T-helper 17 cell (primary cell): ENCODE measurements at regions not wholly inside any gene's neighbourhood (a gene's known extent, or its start where the extent isn't known, plus 50 kb on each side); places are given as distances from the start of the nearest gene placed in this dataset.

ENCODE experiments used
- ATAC-seq: fragments of 150-1000 bp; cut with Tn5 transposase; 2 replicates; pipeline ENCODE4 v1.10.0; 2021; ENCODE audit warnings: mild to moderate bottlenecking, moderate library complexity
- DNase-seq, 3 donors: peaks; one replicate each; pipeline versions ENCODE4 v3.0.0 to v3.0.0-alpha.2; 2020 to 2021
- H3K9me3 ChIP-seq: one replicate; pipeline ENCODE4 v1.7.0; 2013; ENCODE audit warnings: low read length, mild to moderate bottlenecking; ENCODE audit not compliant: control insufficient read depth, poor library complexity, severe bottlenecking
- H3K27ac Mint-ChIP-seq: one replicate; pipeline ENCODE4 v1.8.0; 2022; ENCODE audit warnings: mild to moderate bottlenecking, moderate library complexity, mixed read lengths
- H3K27me3 Mint-ChIP-seq: one replicate; pipeline ENCODE4 v1.8.0; 2022; ENCODE audit warnings: mixed read lengths
- H3K36me3 Mint-ChIP-seq: one replicate; pipeline ENCODE4 v1.8.0; 2022; ENCODE audit warnings: low read depth, mixed read lengths
- H3K4me1 Mint-ChIP-seq: one replicate; pipeline ENCODE4 v1.8.0; 2022; ENCODE audit warnings: mild to moderate bottlenecking, mixed read lengths
- H3K4me3 Mint-ChIP-seq: one replicate; pipeline ENCODE4 v1.8.0; 2022; ENCODE audit warnings: mild to moderate bottlenecking, moderate library complexity, mixed read lengths

- no peaks in the 10 kb centered on the region for H3K9me3 ChIP-seq
- H3K4me3 Mint-ChIP-seq, result peak overlapping the region; percentile 26
- H3K27ac Mint-ChIP-seq, result peak overlapping the region; percentile 95
- H3K27me3 Mint-ChIP-seq, result no peaks in the 10 kb centered on the region
- no peaks in the 10 kb centered on the region for H3K36me3 Mint-ChIP-seq
- peaks cover 59% of the 10 kb centered on the region for H3K4me1 Mint-ChIP-seq
- no peak for DNase-seq
- ATAC-seq, result no peak
Observed at GRCh38 chr17:36723459-36724025, 122.2 kb downstream of the MRM1 start.

- H3K36me3 Mint-ChIP-seq, result no peaks in the 10 kb centered on the region
- peak overlapping the region; percentile 95 for H3K27ac Mint-ChIP-seq
- DNase-seq (no peak), ATAC-seq (no peak)
- H3K4me3 Mint-ChIP-seq, result peak overlapping the region; percentile 28
- H3K9me3 ChIP-seq, result no peaks in the 10 kb centered on the region
- H3K27me3 Mint-ChIP-seq, result peaks cover 6% of the 10 kb centered on the region
- H3K4me1 Mint-ChIP-seq, result peaks cover 71% of the 10 kb centered on the region
Observed at GRCh38 chr17:36726199-36726598, 124.8 kb downstream of the MRM1 start.

GRCh38 chr17:36727052-36727451 lies 125.7 kb downstream of the MRM1 start:
- Mint-ChIP-seq H3K4me1 (peaks cover 64% of the 10 kb centered on the region), H3K4me3 (peak overlapping the region; percentile 71), H3K36me3 (no peaks in the 10 kb centered on the region), H3K27me3 (peaks cover 12% of the 10 kb centered on the region), H3K27ac (peak overlapping the region; percentile 95)
- ATAC-seq (no peak), DNase-seq (no peak)
- H3K9me3 ChIP-seq, result no peaks in the 10 kb centered on the region

GRCh38 chr17:36727577-36727976 lies 126.2 kb downstream of the MRM1 start:
- Mint-ChIP-seq H3K4me3 (peak overlapping the region; percentile 72), H3K27ac (peak overlapping the region; percentile 95), H3K36me3 (peaks cover 4% of the 10 kb centered on the region), H3K27me3 (peaks cover 17% of the 10 kb centered on the region), H3K4me1 (peaks cover 61% of the 10 kb centered on the region)
- H3K9me3 ChIP-seq, result no peaks in the 10 kb centered on the region
- ATAC-seq (no peak), DNase-seq (no peak)

DNA sequence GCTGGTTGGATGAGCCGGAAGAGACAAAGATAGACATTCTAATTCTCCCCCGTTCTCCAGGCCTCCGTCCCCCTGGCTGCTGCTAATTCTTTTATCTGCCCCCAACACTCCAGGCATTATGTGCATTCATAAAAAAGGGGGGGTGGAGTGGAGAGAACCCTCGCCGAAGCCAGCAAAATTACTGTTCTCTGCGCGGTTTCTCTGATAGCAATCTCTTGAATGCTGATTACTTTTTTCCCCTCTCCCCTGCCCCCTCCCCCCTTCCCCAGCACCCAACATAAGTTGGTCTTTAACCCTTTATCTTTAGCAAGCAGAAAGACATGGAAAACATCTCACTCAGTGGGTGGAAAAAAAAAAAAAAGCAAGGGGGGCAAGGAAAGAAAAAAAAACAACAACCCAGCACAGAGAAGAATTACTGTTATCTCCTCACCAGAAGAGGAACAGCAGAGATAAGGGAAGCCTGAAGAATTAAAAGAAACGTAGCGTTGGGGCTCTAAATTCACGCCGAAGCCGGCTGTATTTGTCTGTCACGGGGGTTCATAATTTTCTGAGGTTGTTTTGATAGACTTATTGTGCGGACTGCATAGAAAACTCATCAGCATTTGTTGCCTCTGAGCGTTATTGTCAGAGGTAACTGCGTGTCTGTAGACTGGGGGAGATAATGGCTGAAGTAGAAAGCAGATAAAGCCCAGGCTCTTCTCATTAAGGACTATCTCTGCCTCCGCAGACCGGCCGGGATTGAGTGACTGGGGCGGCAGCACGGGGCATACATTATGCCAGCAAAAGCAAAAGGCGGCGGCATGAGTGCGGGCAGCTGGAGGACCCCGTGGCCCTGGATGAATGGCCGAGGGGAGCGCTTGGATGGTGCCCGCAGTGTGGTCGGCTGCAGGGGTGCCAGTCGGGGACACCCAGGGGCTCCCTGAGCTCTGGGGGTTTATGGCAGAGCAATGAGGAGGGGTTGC lies 126.9 kb downstream of the MRM1 start:
- peaks cover 24% of the 10 kb centered on the region for H3K27me3 Mint-ChIP-seq
- H3K4me3 Mint-ChIP-seq, result peak overlapping the region; percentile 72
- ATAC-seq (peak; percentile 37), DNase-seq (no peak)
- peaks cover 56% of the 10 kb centered on the region for H3K4me1 Mint-ChIP-seq
- H3K27ac Mint-ChIP-seq, result peak overlapping the region; percentile 95
- H3K36me3 Mint-ChIP-seq, result peaks cover 4% of the 10 kb centered on the region
- no peaks in the 10 kb centered on the region for H3K9me3 ChIP-seq

GRCh38 chr17:36730095-36730808 lies 128.9 kb downstream of the MRM1 start:
- Mint-ChIP-seq H3K36me3 (peaks cover 4% of the 10 kb centered on the region), H3K4me3 (no peak overlapping the region), H3K27ac (no peak overlapping the region), H3K4me1 (peaks cover 40% of the 10 kb centered on the region), H3K27me3 (peaks cover 30% of the 10 kb centered on the region)
- no peaks in the 10 kb centered on the region for H3K9me3 ChIP-seq
- no peak for ATAC-seq
- no peak for DNase-seq

DNA sequence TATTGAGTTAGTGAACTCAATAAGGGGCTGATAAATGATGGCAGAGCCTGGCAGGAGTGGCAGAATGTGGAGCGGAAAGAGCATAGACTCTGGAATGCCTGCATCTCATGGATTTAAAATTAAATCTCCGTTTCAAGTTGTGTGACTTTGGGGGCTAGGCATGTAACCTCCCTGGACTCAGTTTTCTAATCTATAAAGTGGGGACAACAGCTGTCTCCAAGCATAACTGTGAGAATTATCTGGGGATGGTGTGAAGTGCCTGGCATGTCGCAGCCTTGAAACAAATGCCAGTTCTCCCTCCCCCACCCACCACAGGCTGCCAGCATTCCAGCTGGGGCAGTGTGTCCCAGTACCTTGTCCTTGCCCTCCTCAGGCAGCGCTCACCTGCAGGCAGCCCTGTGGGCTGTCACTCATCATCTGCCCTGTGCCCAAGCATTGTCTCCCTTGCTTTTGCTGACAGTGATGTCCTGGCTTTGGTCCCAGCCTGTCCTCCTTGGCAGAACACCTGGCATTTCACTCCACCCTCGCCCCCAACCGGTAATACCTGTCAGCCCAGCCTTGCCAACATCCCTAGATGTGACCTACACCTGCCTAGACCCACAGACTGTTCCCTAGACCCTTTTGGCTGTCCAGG lies 129.6 kb downstream of the MRM1 start:
- Mint-ChIP-seq H3K36me3 (peaks cover 4% of the 10 kb centered on the region), H3K27me3 (peaks cover 31% of the 10 kb centered on the region), H3K4me3 (no peak overlapping the region), H3K4me1 (peaks cover 35% of the 10 kb centered on the region), H3K27ac (no peak overlapping the region)
- H3K9me3 ChIP-seq, result no peaks in the 10 kb centered on the region
- ATAC-seq (no peak), DNase-seq (no peak)

DNA sequence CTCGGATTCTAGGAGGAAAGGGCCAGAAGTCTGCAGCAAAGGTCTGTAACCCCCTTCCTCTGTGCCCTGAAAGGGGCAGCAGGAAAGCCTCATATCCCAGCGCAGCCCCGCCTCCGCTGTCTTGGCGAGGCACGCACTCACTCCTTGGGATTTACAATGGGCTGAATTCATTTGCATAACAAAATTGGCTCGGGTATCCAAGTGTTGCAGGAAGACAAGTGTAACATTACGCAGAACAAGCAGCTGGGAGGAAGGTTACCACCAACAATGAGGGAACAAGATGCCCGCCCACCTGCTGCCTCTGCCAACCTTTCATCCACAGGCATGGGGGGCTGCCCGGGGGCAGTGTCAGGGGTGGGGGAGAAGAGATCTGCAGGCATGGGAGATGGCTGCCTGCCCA lies 130.4 kb downstream of the MRM1 start:
- no peaks in the 10 kb centered on the region for H3K9me3 ChIP-seq
- ATAC-seq (no peak), DNase-seq (no peak)
- Mint-ChIP-seq H3K4me1 (peaks cover 29% of the 10 kb centered on the region), H3K36me3 (peaks cover 4% of the 10 kb centered on the region), H3K27me3 (peaks cover 39% of the 10 kb centered on the region), H3K4me3 (no peak overlapping the region), H3K27ac (no peak overlapping the region)

GRCh38 chr17:36732351-36732750 lies 131.0 kb downstream of the MRM1 start:
- DNase-seq (no peak), ATAC-seq (no peak)
- no peaks in the 10 kb centered on the region for H3K9me3 ChIP-seq
- Mint-ChIP-seq H3K27ac (no peak overlapping the region), H3K27me3 (peaks cover 44% of the 10 kb centered on the region), H3K4me1 (peaks cover 24% of the 10 kb centered on the region), H3K4me3 (no peak overlapping the region), H3K36me3 (peaks cover 8% of the 10 kb centered on the region)

DNA sequence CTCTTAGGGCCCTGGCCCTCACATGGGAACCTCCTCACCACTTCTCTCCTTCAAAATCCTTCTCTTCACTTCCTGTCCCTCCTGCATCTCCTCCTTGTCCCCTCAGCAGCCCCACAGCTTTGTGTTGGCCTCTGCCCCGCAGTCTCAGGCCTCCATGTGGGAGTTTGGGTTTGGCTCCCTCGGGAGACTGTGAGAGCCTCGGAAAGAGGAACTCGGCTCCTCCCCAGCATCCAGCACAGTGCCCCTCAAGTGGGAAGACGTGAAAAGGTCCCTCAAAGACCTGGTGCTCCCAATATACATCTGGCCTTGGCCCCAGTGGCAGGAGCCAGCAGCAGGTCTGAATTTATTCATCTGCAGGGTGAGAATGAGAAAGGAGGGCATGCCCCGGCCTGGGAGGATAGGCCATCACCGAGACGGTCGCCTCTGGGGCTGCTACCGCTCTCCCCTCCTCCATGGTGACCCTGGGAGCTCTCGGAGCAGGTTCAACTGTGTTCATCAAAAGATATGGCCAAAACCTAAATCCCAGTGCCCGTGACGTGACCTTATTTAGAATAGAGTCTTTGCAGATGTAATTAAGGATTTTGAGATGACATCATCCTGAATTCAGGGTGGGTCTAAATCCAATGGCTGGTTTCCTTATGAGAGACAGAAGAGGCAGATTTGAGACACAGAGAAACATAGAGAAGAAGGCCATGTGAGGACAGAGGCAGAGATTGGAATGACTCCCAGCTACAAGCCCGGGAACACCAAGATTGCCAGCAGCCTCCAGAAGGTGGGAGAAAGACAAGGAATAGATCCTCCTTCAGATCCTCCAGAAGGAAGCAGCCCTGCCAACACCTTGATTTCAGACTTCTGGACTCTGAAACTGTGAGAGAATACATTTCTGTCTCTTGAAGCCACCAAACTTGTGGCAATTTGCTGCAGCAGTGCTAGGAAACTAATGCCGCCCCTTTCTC lies 135.1 kb downstream of the MRM1 start:
- ATAC-seq, result no peak
- Mint-ChIP-seq H3K27me3 (peaks cover 46% of the 10 kb centered on the region), H3K36me3 (peaks cover 11% of the 10 kb centered on the region)

GRCh38 chr17:36739208-36739607 lies 137.8 kb downstream of the MRM1 start:
- Mint-ChIP-seq H3K4me1 (peaks cover 9% of the 10 kb centered on the region), H3K4me3 (no peak overlapping the region), H3K27ac (no peak overlapping the region), H3K27me3 (peaks cover 27% of the 10 kb centered on the region), H3K36me3 (peaks cover 14% of the 10 kb centered on the region)
- H3K9me3 ChIP-seq, result no peaks in the 10 kb centered on the region
- ATAC-seq, result no peak
- no peak for DNase-seq

More for the DNA sequence above, 135.1 kb downstream of the MRM1 start:
- no peak for DNase-seq
- H3K27ac Mint-ChIP-seq, result no peak overlapping the region
- H3K4me3 Mint-ChIP-seq, result no peak overlapping the region
- no peaks in the 10 kb centered on the region for H3K9me3 ChIP-seq
- peaks cover 7% of the 10 kb centered on the region for H3K4me1 Mint-ChIP-seq

- peaks cover 9% of the 10 kb centered on the region for H3K4me1 Mint-ChIP-seq
- no peak for ATAC-seq
- no peaks in the 10 kb centered on the region for H3K9me3 ChIP-seq
- H3K27ac Mint-ChIP-seq, result no peak overlapping the region
- H3K36me3 Mint-ChIP-seq, result peaks cover 14% of the 10 kb centered on the region
- no peak for DNase-seq
- H3K27me3 Mint-ChIP-seq, result peaks cover 21% of the 10 kb centered on the region
- H3K4me3 Mint-ChIP-seq, result no peak overlapping the region
Observed at GRCh38 chr17:36740157-36740556, 138.8 kb downstream of the MRM1 start.
